Suprapubic skin (tissue), 4 donors: ENCODE measurements at regions not wholly inside any gene's neighbourhood (a gene's known extent, or its start where the extent isn't known, plus 50 kb on each side); places are given as distances from the start of the nearest gene placed in this dataset.

Source experiments
- CTCF ChIP-seq, 2 donors: fragments of 200-600 bp in 1 of 2; fragments of 450-650 bp in 1 of 2; sonication (generic) in 1 of 2; IDR thresholded peaks; one replicate each; pipeline ENCODE4 v1.5.1; 2016 to 2019; ENCODE audit warnings: antibody characterized with exemption in 2 of 2, mild to moderate bottlenecking in 1 of 2, moderate library complexity in 1 of 2
- EP300 ChIP-seq: sonication (generic); formaldehyde crosslinking; IDR thresholded peaks from one replicate; pipeline ENCODE4 v1.6.1; 2017; ENCODE audit warnings: antibody characterized with exemption
- POLR2A ChIP-seq, 2 donors: fragments of 450-650 bp; IDR thresholded peaks; one replicate each; pipeline ENCODE4 v1.6.1; 2017; ENCODE audit warnings: antibody characterized with exemption in 2 of 2, mild to moderate bottlenecking in 2 of 2, moderate library complexity in 2 of 2
- POLR2AphosphoS5 ChIP-seq, 3 donors: sonication (generic); formaldehyde crosslinking; IDR thresholded peaks; one replicate each; pipeline ENCODE4 v1.6.1; 2017; ENCODE audit warnings: antibody characterized with exemption in 3 of 3

GRCh38 chr10:110437351-110437605 lies 60.4 kb upstream of the DUSP5 start:
- TF ChIP-seq POLR2AphosphoS5 (IDR thresholded peaks at IDR 0.05) (no peak), CTCF (IDR thresholded peaks at IDR 0.05) (no peak), POLR2A (IDR thresholded peaks at IDR 0.05) (no peak), EP300 (no peak)
